ENCODE measurements at regions not wholly inside any gene's neighbourhood (a gene's known extent, or its start where the extent isn't known, plus 50 kb on each side); places are given as distances from the start of the nearest gene placed in this dataset.

DNA sequence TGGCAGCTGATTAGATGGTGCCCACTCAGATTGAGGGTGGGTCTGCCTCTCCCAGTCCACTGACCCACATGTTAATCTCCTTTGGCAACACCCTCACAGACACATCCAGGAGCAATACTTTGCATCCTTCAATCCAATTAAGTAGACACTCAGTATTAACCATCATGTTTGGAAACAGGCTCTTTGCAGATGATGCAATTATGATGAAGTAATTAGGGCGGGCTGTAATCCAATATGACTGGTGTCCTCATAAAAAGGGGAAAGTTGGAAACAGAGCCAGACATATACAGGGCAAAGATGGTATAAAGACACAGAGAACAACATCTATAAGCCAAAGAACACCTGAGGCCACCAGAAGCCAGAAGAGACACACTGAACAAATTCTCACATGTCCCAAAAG is 658.6 kb downstream of the CCSER2 start:
- 81% methylated on average over 1 of the region's 1 CpG for WGBS, 2 donors
- Histone ChIP-seq H3K4me1 (no peaks in the 10 kb centered on the region), H3K36me3 (no peaks in the 10 kb centered on the region), H3K9me3 (no peaks in the 10 kb centered on the region), H3K27me3 (no peaks in the 10 kb centered on the region), H3K4me3 (no peak overlapping the region), H3K27ac (no peak overlapping the region)
- TF ChIP-seq EP300 (IDR thresholded peaks at IDR 0.05): no peak
- no peak for TF ChIP-seq POLR2A (IDR thresholded peaks at IDR 0.05)
- TF ChIP-seq, protein P1, sequence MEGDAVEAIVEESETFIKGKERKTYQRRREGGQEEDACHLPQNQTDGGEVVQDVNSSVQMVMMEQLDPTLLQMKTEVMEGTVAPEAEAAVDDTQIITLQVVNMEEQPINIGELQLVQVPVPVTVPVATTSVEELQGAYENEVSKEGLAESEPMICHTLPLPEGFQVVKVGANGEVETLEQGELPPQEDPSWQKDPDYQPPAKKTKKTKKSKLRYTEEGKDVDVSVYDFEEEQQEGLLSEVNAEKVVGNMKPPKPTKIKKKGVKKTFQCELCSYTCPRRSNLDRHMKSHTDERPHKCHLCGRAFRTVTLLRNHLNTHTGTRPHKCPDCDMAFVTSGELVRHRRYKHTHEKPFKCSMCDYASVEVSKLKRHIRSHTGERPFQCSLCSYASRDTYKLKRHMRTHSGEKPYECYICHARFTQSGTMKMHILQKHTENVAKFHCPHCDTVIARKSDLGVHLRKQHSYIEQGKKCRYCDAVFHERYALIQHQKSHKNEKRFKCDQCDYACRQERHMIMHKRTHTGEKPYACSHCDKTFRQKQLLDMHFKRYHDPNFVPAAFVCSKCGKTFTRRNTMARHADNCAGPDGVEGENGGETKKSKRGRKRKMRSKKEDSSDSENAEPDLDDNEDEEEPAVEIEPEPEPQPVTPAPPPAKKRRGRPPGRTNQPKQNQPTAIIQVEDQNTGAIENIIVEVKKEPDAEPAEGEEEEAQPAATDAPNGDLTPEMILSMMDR (IDR thresholded peaks at IDR 0.05): no peak
- DNase-seq (ENCODE audit: low spot score in 2 of 2): peak in 1 of 2 donors; percentile 16

DNA sequence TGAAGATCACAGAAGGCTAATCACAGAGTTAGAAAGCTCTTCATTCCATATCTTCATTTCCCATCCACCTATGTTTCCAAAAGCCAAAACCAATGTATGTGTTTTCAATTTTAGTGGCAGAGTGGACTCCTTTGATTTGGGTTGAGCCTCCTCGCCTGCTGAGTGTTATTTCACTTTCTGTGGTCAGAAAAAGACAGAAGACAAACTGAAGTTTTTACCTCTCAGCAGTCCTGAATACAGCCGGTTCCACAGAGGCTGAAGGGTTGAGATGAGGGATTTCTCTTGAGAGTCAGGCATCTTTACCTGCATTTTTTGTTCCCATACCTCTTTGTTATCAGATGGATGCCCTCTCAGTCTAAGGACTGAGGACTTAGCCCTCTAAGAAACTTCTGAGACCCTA is 659.6 kb downstream of the CCSER2 start:
- 76 to 82% methylated on average over 2 of the region's 2 CpGs for WGBS, 2 donors
- no peaks in the 10 kb centered on the region for H3K36me3 ChIP-seq
- H3K27me3 ChIP-seq: no peaks in the 10 kb centered on the region
- no peak for DNase-seq (ENCODE audit: low spot score in 2 of 2)
- no peak overlapping the region for H3K27ac ChIP-seq
- H3K4me3 ChIP-seq: no peak overlapping the region
- no peaks in the 10 kb centered on the region for H3K9me3 ChIP-seq
- H3K4me1 ChIP-seq: no peaks in the 10 kb centered on the region
- TF ChIP-seq EP300 (IDR thresholded peaks at IDR 0.05) (no peak), POLR2A (IDR thresholded peaks at IDR 0.05) (no peak)
- TF ChIP-seq, protein P1 (IDR thresholded peaks at IDR 0.05): no peak

DNA sequence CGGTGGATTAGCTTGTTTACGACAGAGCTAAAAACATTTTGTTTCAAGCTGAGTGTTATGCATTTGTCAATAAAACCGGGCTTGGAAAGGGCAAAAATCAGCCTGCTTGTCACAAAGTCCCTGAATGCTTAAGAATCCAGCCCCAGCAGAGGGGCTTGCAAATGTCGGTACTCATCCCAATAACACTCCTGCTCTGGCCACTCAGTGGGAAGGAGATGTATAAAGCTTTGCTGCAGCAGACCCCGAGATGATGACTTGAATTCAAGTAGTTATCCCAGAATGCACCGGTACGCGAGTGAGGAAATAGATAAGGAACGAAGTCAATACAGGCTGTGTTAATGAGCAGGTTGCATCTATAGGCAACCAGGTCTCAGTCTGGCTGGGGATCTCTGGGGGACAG is 662.3 kb downstream of the CCSER2 start:
- no peaks in the 10 kb centered on the region for H3K4me1 ChIP-seq
- DNase-seq (ENCODE audit: low spot score in 2 of 2): no peak
- no peaks in the 10 kb centered on the region for H3K36me3 ChIP-seq
- H3K9me3 ChIP-seq: no peaks in the 10 kb centered on the region
- TF ChIP-seq EP300 (IDR thresholded peaks at IDR 0.05) (no peak), POLR2A (IDR thresholded peaks at IDR 0.05) (no peak)
- TF ChIP-seq, protein P1 (IDR thresholded peaks at IDR 0.05): no peak
- WGBS, 2 donors: 63 to 74% methylated on average over 9 of the region's 9 CpGs
- H3K27ac ChIP-seq: no peak overlapping the region
- no peak overlapping the region for H3K4me3 ChIP-seq
- H3K27me3 ChIP-seq: no peaks in the 10 kb centered on the region

DNA sequence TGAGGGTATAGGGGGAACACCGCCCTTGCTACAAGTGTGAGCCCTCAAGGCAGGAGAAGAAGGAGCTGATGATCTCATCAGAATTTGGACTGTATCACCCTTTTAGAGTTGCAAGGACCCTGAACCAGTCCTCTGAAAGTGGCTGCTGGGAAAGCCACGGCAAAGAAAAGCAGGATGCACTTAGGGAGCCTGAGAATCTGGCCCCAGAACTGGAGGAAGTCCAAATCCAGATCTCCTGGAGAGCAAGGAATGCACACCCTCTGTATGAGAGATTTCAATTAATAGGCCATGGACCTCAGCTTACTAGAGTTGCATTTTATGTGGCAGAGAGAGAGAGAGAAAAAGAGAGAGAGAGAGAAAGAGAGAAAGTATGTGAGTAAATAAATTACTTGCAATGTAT is 662.9 kb downstream of the CCSER2 start:
- no peak for TF ChIP-seq POLR2A (IDR thresholded peaks at IDR 0.05)
- no peak for TF ChIP-seq EP300 (IDR thresholded peaks at IDR 0.05)
- TF ChIP-seq, protein P1 (IDR thresholded peaks at IDR 0.05): no peak
- no peaks in the 10 kb centered on the region for H3K4me1 ChIP-seq
- 39 to 40% methylated on average over 2 of the region's 2 CpGs for whole genome bisulfite sequencing, 2 donors
- H3K36me3 ChIP-seq: no peaks in the 10 kb centered on the region
- H3K4me3 ChIP-seq: no peak overlapping the region
- no peaks in the 10 kb centered on the region for H3K9me3 ChIP-seq
- no peaks in the 10 kb centered on the region for H3K27me3 ChIP-seq
- no peak for DNase-seq (ENCODE audit: low spot score in 2 of 2)
- no peak overlapping the region for H3K27ac ChIP-seq

DNA sequence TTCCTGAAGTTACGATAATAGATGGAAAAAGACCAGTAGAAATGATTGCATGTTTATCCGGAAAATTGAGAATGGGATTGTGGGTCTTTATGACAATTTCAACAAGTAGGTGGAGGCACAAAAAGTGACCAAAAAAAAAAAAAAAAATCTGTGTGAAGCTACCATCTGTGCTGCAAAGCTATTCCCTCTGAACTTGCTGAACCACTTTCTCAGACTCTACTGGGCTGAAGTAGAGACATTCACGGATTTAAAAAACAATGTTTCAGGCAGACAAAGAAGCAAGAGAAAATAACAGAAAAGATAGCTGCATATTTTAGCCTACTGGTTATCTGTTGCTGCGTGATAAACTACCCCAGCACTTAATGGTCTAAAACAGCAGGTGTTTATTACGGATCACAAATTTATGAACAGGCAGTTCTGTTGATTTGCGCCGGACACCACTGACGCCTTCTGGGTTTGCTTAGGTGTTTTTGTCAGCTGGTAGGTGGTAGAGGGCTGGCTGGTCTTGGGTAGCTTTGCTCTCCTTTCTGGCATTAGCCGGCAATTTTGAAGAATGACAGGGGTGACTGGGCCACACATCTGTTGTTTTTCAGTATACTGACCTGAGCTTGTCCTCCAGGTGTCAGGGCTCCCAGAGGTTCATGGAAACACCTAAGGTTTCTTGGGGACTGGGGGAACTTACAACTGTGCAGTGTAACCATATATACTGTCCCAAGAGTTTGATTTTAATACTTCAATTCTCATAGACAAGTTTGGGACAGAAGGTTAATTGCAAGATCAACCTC is 665.1 kb downstream of the CCSER2 start:
- H3K27ac ChIP-seq: no peak overlapping the region
- no peaks in the 10 kb centered on the region for H3K9me3 ChIP-seq
- no peaks in the 10 kb centered on the region for H3K4me1 ChIP-seq
- WGBS, 2 donors: 95 to 96% methylated on average over 9 of the region's 9 CpGs
- no peak overlapping the region for H3K4me3 ChIP-seq
- H3K27me3 ChIP-seq: no peaks in the 10 kb centered on the region
- DNase-seq (ENCODE audit: low spot score in 2 of 2): no peak
- no peaks in the 10 kb centered on the region for H3K36me3 ChIP-seq
- TF ChIP-seq, protein P1 (IDR thresholded peaks at IDR 0.05): no peak
- TF ChIP-seq POLR2A (IDR thresholded peaks at IDR 0.05) (no peak), EP300 (IDR thresholded peaks at IDR 0.05) (no peak)
